HG03196 (cell line): ENCODE measurements at regions not wholly inside any gene's neighbourhood (a gene's known extent, or its start where the extent isn't known, plus 50 kb on each side); places are given as distances from the start of the nearest gene placed in this dataset.
"Not testable (repeated sequence)": the region's sequence is repeated elsewhere in the genome, so short reads cannot be mapped to it uniquely, and the experiment has no call there.

Source experiments
- ATAC-seq: cut with Tn5 transposase; IDR thresholded peaks from one replicate; pipeline ENCODE4 v1.9.1; 2021; ENCODE audit not compliant: unreplicated experiment

- ATAC-seq, result no peak
Observed at GRCh38 chr2:117190856-117191559, 623.5 kb upstream of the DDX18 start.

DNA sequence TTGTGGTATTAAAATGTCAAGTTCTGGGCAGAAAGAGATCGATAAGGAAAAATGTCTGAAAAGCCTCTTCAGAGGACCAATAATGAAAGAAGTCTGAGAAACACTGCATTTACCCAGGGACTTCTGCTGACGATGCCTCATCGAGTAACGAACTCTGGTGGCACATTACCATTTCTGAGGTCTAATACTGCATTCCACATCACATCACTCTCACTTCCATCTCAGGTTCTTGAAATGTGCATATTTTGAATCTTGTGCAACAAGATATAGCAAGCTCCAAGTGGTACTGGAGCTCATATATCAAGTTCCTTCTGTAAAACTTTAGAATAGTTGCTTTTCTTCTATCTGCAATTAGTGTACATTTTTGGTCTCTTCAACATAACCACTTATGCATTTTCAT lies 619.1 kb upstream of the DDX18 start:
- ATAC-seq, result no peak

GRCh38 chr2:117199511-117199910 lies 615.0 kb upstream of the DDX18 start:
- ATAC-seq, result no peak

DNA sequence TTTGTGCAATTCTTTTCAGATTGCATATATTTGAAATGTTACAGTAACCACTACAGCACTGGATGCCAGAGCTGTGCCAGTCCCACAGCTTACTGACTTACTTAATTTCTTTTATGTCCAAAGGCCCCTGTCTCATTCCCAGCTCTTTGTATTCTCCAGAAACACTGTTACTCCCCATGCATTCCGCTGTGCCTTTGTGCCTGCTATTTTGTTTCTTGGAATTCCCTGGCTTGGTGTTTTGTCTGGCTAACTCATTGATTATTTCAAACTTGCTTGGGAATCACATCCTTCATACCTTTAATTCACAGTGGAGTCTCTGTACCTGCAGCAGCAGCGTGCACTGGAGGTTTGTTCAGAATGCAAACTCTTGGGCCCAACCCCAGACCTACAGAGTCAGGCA lies 601.9 kb upstream of the DDX18 start:
- no peak for ATAC-seq

DNA sequence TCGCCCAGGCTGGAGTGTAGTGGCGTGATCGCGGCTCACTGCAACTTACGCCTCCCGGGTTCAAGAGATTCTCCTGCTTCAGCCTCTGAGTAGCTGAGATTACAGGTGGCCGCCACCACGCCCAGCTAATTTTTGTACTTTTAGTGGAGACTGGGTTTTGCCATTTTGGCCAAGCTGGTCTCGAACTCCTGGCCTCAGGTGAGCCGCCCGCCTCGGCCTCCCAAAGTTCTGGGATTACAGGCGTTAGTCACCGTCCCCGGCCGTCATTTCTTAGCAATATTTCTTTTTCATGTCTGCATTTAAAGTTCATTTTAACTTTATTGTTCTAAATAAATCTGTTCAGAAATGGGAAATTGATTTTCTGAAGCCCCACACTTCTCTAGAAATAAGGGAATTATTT lies 597.3 kb upstream of the DDX18 start:
- no peak for ATAC-seq

- no peak for ATAC-seq
Observed at GRCh38 chr2:117222809-117223208, 591.7 kb upstream of the DDX18 start.

- ATAC-seq, result no peak
Observed at GRCh38 chr2:117232305-117232704, 582.2 kb upstream of the DDX18 start.

- ATAC-seq, result no peak
Observed at GRCh38 chr2:117257362-117257761, 557.1 kb upstream of the DDX18 start.

- ATAC-seq, result no peak
Observed at GRCh38 chr2:117269574-117269973, 544.9 kb upstream of the DDX18 start.

- no peak for ATAC-seq
Observed at GRCh38 chr2:117271631-117272030, 542.9 kb upstream of the DDX18 start.

- no peak for ATAC-seq
Observed at GRCh38 chr2:117273009-117273671, 541.4 kb upstream of the DDX18 start.

GRCh38 chr2:117293012-117293411 lies 521.5 kb upstream of the DDX18 start:
- no peak for ATAC-seq

- no peak for ATAC-seq
Observed at GRCh38 chr2:117299451-117299850, 515.0 kb upstream of the DDX18 start.

DNA sequence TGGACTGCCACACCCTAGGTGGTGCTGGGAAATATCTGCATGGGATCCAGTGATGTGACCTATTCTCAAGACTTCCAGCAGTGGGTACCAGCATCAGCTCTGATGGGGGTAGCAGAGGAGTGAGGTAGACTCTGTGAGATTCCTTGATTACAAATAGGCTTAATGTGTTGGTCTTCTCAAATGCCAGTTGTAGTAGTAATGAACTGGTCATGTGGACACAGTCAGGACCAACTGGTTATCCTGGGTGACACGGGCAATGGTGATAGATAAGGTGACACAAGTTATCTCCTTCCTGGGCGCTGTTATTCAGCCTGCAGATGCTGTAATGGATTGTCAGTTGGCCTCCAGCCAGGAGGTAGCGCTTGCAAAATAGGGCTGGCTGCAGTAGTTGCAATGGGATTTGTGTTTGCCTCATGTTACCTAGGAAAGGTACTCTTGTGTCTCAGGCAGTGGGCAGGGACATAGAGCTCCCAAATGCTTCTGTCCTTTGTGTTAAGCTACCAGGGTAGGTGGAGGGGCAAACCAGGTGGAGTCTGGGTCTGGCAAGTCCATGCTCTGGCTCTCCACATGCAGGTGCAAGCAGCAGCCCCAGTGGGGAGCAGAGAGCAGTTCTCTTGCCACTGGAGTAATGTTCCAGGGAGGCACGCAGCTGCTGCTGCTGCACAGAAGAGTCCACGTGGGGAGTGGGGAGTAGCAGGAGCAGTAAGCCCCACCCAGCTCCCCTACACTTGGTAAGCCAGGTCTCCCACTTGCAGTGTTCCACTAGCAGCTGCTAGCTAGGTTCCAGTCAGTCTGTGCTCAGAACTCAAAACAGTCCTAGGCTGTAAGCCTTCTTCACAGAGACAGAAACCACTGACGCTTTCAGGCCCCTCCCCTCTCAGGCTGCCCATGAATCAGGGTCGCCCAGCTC lies 505.4 kb upstream of the DDX18 start:
- no peak for ATAC-seq

DNA sequence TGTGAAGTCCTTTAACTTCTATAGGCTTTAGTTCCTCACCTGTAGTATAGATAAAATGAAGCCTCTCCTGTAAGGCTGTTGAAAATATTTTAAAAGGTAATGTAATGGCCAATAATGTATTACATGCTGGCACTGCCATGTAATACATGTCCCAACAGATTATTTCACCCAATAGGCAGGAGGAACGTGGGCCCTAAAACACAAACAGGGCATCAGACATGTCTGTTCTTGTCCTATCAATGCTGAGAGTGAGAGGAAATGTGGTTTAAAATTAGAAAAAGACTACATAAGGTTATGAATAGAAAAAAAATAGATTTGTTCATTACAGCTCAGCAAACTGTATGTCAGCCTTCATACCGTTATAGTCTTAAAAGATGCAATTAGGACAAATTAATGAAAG lies 492.7 kb upstream of the DDX18 start:
- no peak for ATAC-seq

DNA sequence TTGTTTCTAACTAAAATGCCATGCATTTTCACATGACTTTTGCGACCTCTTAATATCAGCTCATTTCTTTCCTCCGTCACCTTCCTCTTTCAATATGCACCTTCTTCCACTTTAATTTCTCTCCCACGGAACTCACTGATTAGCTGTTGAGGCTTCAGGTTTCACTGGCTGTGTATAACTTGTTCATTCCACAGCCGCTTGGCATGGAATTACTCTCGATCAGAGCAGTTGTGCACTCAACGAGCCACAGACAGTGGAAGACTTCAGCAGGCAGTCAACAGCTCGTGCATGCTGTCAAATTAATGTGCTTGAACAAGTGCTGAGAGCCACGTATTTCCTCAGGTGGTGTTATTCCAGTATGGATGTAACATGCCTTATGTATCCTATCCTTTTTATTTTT lies 491.2 kb upstream of the DDX18 start:
- no peak for ATAC-seq

DNA sequence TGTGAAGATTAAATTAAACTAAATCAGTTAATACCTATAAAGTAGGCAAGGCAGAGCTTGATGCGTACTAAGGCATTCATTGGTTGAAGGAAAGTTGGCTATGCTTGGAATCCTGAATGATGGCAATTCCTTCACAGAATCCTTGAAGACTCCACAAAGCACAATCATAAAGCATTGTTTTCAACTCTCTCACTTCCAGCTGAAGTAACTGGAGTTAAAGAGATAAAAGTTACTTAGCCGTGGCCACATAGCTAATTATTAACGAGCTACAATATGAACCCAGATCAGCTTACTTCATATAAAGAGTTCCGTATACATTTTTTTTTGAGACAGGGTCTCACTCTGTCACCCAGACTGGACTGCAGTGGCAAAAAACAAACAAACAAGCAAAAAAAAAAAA lies 483.9 kb upstream of the DDX18 start:
- ATAC-seq, result no peak

DNA sequence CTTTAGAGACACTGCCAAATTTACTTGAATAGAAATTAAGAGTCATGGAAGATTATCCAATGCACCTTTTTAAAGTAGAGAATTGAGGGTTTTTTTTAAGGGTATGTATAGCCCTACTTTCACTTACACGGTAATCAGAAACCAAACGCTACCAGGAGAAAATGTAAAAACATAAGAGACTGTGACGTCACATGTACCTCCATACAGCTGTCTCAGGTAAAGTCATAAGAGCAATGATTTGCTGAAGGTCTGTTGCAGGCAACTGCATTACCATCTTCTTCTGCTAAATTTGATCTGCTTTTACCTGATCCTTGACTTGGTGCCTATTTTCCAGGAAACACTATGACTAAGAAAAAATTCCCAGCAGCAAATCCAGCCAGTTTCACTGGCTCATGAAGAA lies 478.5 kb upstream of the DDX18 start:
- no peak for ATAC-seq

DNA sequence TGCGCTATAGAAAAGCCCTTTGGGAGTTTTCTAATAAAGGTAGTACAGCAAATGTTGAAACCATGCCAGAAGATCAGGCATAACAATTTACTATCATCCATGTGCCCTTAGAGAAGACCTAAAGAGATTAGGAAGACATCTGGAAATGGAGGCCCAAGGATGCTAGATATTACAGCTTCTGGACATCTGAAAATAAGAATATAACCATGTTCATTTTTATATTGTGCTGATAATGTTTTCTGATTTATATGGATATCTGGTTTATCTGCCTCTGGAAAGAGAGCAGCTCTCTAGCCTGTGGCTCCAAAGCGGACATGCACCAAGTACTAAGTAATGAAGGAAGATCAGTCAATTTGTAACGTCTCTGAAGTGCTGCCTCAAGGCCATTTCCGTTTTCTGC lies 478.0 kb upstream of the DDX18 start:
- ATAC-seq, result no peak

DNA sequence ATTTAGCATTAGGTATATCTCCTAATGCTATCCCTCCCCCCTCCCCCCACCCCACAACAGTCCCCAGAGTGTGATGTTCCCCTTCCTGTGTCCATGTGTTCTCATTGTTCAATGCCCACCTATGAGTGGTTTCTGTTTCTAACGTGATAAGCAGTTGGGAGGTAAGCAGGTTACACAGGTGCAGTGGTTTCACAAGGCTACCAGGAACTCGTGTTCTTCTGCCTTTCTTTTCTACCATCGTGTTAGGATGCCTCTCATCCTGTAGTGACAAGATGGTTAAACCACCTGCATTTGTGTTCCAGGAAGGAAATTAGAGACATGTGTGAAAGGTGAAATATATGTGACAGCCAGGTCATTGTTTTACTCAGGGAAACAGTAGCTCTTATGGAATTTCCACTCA lies 476.5 kb upstream of the DDX18 start:
- ATAC-seq, result not testable (repeated sequence)

DNA sequence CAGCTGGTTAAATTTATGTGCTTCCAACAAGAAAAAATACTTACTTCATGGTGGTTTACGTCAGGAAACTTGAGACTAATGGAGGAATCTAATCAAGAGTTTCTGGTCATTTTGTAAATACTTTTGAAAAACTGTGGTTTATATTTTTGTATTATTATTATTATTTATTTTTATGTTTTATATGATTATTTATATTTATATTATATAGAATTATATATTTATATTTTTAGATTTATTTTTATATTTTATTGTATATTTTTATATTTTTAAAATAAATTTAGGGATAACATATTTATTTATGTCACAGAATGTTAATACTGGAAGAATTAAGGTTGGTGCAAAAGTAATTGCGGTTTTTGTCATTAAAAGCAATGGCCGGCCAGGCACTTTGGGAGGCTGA lies 474.5 kb upstream of the DDX18 start:
- ATAC-seq, result no peak

DNA sequence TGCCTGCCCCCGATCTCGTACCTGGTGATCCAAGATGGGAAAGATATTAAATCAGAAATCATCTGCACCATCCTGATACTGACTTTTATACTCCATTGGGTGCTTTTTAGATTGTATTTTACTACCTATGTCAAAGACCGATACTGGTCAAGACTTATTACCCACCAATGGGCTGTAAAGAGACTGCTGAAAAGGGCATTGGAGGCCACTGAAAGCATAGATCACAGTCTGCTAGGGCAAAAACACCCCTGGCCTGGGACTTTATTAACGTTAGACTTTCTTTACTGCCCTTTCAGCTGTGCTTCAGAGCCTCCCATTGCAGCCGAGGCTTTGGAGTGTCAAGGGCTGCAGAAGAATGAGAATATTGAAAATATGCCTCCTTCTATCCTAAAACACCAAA lies 472.8 kb upstream of the DDX18 start:
- no peak for ATAC-seq
